ENCODE measurements at regions not wholly inside any gene's neighbourhood (a gene's known extent, or its start where the extent isn't known, plus 50 kb on each side); places are given as distances from the start of the nearest gene placed in this dataset.
A peak's percentile ranks its signal among the peaks of the same experiment; 100 is the strongest.

DNA sequence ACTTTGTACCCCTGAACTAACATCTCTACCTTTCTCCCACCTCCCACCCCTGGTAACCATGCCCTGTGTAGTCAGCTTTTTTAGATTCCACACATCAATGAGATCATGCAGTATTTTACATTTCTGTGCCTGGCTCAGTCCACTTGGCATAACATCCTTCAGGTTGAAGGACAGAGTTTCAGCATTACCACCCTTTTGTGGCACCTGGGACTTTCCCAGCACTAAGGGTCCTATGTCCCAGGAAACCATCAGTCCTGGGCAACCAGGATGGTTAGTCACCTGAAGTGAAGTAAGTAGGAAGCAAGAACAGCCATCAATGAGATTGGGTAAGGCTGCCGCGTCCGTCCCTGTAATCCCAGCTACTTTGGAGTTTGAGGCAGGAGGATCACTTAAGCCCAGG lies 370.6 kb downstream of the SIPA1L2 start:
- no peaks in the 10 kb centered on the region for H3K4me1 Mint-ChIP-seq (ENCODE audit: low read depth)
- DNase-seq (ENCODE audit: low spot score), result no peak
- no peak overlapping the region for H3K27ac Mint-ChIP-seq
- peaks cover 4% of the 10 kb centered on the region for H3K27me3 Mint-ChIP-seq (ENCODE audit: low read depth)
- no peak overlapping the region for H3K4me3 Mint-ChIP-seq
- no peaks in the 10 kb centered on the region for H3K9me3 Mint-ChIP-seq
- no peaks in the 10 kb centered on the region for H3K36me3 Mint-ChIP-seq (ENCODE audit: low read depth)

DNA sequence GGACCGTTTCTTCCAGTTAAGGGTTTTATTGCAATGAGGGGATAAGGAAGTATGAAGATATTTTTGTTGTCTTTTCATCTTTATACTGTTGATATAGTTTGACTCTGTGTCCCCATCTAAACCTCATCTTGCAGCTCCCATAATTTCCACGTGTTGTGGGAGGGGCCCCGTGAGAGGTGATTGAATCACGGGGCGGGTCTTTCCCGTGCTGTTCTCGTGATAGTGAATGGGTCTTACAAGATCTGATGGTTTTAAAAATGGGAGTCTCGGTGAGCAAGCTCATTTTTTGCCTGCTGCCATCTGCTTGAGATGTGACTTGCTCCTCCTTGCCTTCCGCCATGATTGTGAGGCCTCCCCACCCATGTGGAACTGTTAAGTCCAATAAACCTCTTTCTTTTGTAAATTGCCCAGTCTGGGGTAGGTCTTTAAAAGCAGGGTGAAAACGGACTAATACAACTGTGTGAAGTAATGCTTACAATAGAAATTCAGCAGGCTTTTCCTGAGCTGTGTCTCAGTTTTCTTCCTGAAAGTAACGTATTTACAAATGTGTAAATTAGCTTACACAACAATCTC lies 377.3 kb downstream of the SIPA1L2 start:
- no peak for DNase-seq (ENCODE audit: low spot score)
- H3K27me3 Mint-ChIP-seq (ENCODE audit: low read depth), result peaks cover 31% of the 10 kb centered on the region
- H3K4me3 Mint-ChIP-seq, result no peak overlapping the region
- H3K9me3 Mint-ChIP-seq, result no peaks in the 10 kb centered on the region
- H3K4me1 Mint-ChIP-seq (ENCODE audit: low read depth), result peaks cover 2% of the 10 kb centered on the region
- H3K27ac Mint-ChIP-seq, result no peak overlapping the region
- H3K36me3 Mint-ChIP-seq (ENCODE audit: low read depth), result no peaks in the 10 kb centered on the region

DNA sequence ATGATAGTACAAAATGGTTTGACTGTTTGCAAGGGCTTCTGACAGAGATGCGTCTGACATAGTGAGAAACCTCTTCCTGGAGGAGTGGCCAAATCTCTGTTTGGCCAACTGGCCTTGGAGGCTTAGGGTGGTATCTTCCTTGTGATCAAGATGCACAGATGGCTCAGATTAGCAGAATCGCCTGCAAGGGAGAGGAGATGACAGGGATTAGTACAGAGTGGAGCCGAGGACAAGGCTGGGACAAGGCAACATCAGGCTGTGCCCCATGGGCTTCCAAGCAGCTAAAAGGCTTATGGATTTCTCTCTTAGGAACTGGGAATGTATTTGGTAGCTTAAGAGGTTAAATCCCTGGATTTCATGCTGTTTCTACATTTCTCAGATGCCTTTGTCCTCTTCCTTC lies 379.1 kb downstream of the SIPA1L2 start:
- no peak overlapping the region for H3K27ac Mint-ChIP-seq
- H3K4me1 Mint-ChIP-seq (ENCODE audit: low read depth), result peaks cover 2% of the 10 kb centered on the region
- no peak for DNase-seq (ENCODE audit: low spot score)
- H3K9me3 Mint-ChIP-seq, result no peaks in the 10 kb centered on the region
- no peak overlapping the region for H3K4me3 Mint-ChIP-seq
- no peaks in the 10 kb centered on the region for H3K36me3 Mint-ChIP-seq (ENCODE audit: low read depth)
- peaks cover 31% of the 10 kb centered on the region for H3K27me3 Mint-ChIP-seq (ENCODE audit: low read depth)

DNA sequence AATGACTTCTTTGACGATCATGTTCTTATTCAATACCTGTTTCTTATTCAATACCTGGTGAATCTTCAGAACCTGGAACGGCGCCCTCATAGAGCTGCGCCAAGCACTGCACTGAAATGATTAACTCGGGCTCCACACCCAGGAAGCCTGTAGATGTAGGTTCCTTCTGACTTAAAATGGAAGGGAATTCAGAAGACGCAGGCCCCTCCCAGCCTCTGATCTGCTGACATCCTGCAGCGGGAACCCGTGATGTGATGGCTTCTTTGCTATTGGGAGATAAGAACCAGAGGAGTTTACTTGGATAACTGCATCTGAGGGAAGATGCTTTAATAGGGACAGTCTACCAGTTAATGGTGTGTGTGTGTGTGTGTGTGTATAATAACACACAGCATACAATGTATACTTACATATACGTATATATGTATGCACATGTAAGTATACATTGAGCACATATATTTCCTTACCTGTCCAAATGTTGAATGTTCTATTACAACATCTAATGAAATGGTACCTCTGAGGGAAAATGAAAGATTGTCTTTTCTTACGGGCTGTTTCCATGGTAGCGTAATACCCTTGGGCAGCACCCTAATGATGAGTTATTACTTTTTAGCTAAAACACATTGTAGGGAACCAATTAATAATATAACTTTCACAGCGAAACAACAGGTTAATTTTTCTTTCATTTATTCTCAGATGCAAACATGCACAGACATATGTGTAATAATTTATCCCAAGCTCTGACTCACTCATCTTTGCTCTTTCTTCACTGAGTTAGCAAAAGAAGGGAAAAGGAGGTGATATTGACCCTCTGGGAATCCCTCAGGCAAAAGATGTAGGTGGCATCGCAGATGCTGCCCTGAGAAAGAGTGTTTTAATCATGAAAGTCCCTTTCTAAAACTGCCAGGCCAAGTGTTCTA lies 379.8 kb downstream of the SIPA1L2 start:
- H3K4me1 Mint-ChIP-seq (ENCODE audit: low read depth), result peaks cover 2% of the 10 kb centered on the region
- H3K36me3 Mint-ChIP-seq (ENCODE audit: low read depth), result no peaks in the 10 kb centered on the region
- H3K27me3 Mint-ChIP-seq (ENCODE audit: low read depth), result peaks cover 31% of the 10 kb centered on the region
- no peak overlapping the region for H3K27ac Mint-ChIP-seq
- H3K4me3 Mint-ChIP-seq, result no peak overlapping the region
- no peaks in the 10 kb centered on the region for H3K9me3 Mint-ChIP-seq
- no peak for DNase-seq (ENCODE audit: low spot score)

DNA sequence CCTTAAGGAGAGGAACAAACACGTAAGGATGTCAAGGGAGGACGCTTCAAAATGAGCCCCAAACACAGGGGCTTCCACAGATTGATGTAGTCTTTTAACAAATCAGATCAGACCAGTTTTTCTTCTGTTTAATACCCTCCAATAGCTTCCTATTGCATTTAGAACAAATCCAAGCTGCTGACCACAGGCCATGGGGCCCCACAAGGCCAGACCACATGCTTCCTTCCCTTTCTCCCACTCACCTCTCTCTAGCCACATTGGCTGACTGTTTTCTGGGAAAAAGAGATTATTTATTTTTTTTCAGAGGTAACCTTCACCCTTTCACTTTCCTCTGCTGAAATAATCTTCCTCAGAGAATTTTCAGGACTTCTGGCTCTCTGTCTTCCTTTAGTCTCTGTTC lies 380.6 kb downstream of the SIPA1L2 start:
- H3K4me1 Mint-ChIP-seq (ENCODE audit: low read depth), result peaks cover 2% of the 10 kb centered on the region
- no peaks in the 10 kb centered on the region for H3K9me3 Mint-ChIP-seq
- H3K4me3 Mint-ChIP-seq, result no peak overlapping the region
- H3K36me3 Mint-ChIP-seq (ENCODE audit: low read depth), result no peaks in the 10 kb centered on the region
- DNase-seq (ENCODE audit: low spot score), result no peak
- no peak overlapping the region for H3K27ac Mint-ChIP-seq
- peaks cover 30% of the 10 kb centered on the region for H3K27me3 Mint-ChIP-seq (ENCODE audit: low read depth)

DNA sequence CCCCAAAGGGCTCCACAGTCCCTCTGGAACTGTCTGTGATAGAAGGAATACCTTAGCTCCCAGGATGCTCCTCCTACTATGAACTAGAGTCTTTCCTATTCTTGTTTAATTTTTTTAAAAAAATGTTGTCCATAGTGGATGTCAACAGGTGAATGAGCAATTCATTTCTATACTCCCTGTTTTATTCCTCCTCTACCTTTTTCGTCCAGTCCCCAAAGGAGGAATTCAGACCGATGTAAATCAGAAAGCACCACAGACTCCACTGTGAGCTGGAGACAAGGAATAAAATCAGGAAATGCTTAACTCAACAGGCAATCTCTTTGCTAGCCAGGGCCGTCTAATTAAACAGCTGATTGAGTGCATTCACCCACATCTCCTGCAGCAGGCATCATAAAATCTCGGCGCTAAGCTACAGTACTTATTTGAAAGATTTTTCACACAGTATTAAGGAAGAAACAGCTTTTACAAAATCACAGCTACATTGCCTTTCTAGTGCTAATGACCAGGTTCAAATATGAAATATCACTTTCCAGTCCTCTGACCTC lies 381.6 kb downstream of the SIPA1L2 start:
- Mint-ChIP-seq H3K9me3 (no peaks in the 10 kb centered on the region), H3K4me3 (no peak overlapping the region), H3K27ac (no peak overlapping the region), H3K4me1 (ENCODE audit: low read depth) (peaks cover 2% of the 10 kb centered on the region), H3K27me3 (ENCODE audit: low read depth) (peaks cover 30% of the 10 kb centered on the region), H3K36me3 (ENCODE audit: low read depth) (no peaks in the 10 kb centered on the region)
- DNase-seq (ENCODE audit: low spot score), result no peak

DNA sequence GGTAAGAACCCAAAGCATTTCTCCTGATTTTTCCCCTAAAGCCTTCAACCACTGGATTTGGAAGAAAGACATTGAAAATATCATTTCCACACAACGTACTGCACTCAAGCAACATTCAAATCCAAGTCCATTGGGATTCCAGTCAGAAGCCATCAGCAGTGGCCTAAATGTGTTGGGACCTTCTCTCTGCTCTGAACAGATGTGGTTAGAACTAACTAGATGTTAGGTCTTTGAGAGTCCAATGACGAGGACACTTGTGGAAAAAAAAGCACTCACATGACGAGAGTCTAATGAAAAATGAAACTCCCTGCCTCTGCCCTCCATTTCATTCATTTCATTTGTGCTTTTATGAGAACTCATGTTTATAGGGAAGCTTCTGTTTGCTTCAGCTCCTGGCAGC lies 382.3 kb downstream of the SIPA1L2 start:
- Mint-ChIP-seq H3K36me3 (ENCODE audit: low read depth) (no peaks in the 10 kb centered on the region), H3K4me3 (no peak overlapping the region), H3K9me3 (no peaks in the 10 kb centered on the region), H3K27me3 (ENCODE audit: low read depth) (peaks cover 24% of the 10 kb centered on the region), H3K4me1 (ENCODE audit: low read depth) (peaks cover 2% of the 10 kb centered on the region), H3K27ac (no peak overlapping the region)
- no peak for DNase-seq (ENCODE audit: low spot score)

DNA sequence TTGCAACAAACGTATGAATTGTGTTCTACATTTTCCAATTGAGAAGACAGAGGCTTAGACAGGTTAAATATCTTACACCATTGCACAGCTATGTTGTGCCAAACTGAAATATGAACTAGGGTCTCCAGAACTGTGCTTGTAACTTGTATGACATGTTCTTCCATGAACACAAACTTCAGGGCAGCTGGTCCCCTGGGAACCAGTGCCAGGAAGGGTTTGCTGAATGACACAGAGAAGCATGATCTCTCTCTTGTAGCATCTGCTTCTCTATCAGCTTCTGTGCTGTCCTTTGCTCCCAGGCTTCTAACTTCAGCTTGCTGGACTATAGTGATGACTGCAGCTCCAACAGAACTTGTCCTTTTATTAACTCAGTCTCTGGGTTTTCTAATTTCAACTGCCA lies 385.5 kb downstream of the SIPA1L2 start:
- no peaks in the 10 kb centered on the region for H3K4me1 Mint-ChIP-seq (ENCODE audit: low read depth)
- no peaks in the 10 kb centered on the region for H3K36me3 Mint-ChIP-seq (ENCODE audit: low read depth)
- no peak for DNase-seq (ENCODE audit: low spot score)
- no peak overlapping the region for H3K27ac Mint-ChIP-seq
- H3K27me3 Mint-ChIP-seq (ENCODE audit: low read depth), result peaks cover 10% of the 10 kb centered on the region
- no peaks in the 10 kb centered on the region for H3K9me3 Mint-ChIP-seq
- no peak overlapping the region for H3K4me3 Mint-ChIP-seq

DNA sequence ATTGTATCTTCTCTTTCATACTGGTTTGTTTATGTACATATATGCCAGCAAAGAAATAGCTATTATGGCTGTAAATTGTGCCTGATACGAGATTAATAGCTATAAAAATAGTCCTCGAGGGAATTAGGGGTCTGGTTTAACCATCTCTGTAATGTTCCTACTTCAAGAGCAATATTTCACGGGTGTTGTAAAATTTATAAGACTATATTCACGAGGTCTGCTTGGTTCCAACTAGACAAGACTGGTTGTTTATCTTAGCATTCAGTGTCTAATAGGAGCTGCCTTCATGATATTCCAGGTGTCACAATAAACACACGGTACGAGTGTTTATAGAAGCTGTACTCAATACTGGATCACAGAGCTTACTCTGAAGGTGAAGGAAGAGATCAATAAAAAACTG lies 389.9 kb downstream of the SIPA1L2 start:
- Mint-ChIP-seq H3K27me3 (ENCODE audit: low read depth) (peaks cover 3% of the 10 kb centered on the region), H3K4me1 (ENCODE audit: low read depth) (no peaks in the 10 kb centered on the region), H3K27ac (no peak overlapping the region), H3K4me3 (no peak overlapping the region), H3K9me3 (no peaks in the 10 kb centered on the region), H3K36me3 (ENCODE audit: low read depth) (no peaks in the 10 kb centered on the region)
- DNase-seq (ENCODE audit: low spot score), result no peak

DNA sequence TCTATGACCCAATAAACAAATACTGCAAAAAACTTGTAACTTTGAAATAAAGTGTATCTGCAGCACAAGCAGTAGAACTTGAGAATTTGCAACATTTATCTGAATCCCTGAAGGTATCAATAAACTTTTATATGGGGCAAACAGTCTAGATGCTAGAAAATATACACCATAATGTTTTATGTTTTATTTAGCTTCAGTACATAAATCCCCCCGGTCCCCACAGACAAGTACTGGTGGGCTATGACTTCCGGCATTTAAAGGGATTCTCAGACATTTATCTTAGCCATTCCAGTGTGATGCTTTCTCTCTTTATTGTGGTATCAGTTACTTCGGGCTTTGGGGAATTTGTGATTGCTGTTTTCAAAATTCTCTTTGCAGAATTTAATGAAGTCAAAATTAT lies 390.4 kb downstream of the SIPA1L2 start:
- no peaks in the 10 kb centered on the region for H3K4me1 Mint-ChIP-seq (ENCODE audit: low read depth)
- peaks cover 3% of the 10 kb centered on the region for H3K27me3 Mint-ChIP-seq (ENCODE audit: low read depth)
- H3K27ac Mint-ChIP-seq, result no peak overlapping the region
- H3K4me3 Mint-ChIP-seq, result no peak overlapping the region
- DNase-seq (ENCODE audit: low spot score), result no peak
- H3K36me3 Mint-ChIP-seq (ENCODE audit: low read depth), result no peaks in the 10 kb centered on the region
- H3K9me3 Mint-ChIP-seq, result no peaks in the 10 kb centered on the region

DNA sequence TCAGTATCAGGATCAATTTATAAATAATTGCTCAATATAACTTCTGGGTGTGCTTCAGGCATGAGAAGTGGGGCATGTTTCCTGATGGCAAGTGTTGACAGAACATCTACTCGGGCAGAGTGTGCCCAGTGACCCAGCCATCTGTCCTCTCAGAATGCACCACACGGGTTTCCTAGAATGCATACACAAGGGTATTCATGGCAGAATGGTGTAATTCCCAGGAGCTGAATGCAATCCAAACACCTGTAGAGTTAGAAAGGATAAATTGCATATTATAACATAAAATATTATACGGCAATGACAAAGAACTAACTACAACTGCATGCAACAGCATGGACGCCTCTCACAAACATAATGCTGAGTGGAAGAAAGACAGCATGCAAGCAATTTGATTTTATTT lies 391.9 kb downstream of the SIPA1L2 start:
- peaks cover 3% of the 10 kb centered on the region for H3K27me3 Mint-ChIP-seq (ENCODE audit: low read depth)
- no peaks in the 10 kb centered on the region for H3K4me1 Mint-ChIP-seq (ENCODE audit: low read depth)
- H3K4me3 Mint-ChIP-seq, result no peak overlapping the region
- no peak for DNase-seq (ENCODE audit: low spot score)
- no peaks in the 10 kb centered on the region for H3K36me3 Mint-ChIP-seq (ENCODE audit: low read depth)
- H3K27ac Mint-ChIP-seq, result no peak overlapping the region
- H3K9me3 Mint-ChIP-seq, result no peaks in the 10 kb centered on the region

DNA sequence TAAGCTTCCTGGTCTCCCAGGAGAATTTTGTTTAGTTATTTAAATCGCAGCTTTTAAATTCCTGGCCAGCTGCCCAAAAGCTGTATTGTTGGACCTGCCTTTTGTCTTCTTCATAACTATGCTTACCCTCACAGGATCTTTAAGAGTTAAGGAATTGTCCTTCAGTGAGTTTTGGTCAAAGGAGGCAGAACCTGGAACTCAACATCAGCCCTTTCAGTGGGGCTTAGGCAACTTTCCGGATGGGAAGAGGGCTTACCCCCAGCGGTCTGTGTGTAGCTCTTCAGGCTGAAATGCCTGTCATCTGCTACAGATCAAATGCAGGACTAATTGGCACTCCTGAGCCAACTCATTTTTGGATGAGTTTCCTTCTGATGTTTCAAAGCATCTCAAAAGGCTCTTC lies 402.6 kb downstream of the SIPA1L2 start:
- no peak overlapping the region for H3K27ac Mint-ChIP-seq
- no peak overlapping the region for H3K4me3 Mint-ChIP-seq
- H3K4me1 Mint-ChIP-seq (ENCODE audit: low read depth), result peaks cover 7% of the 10 kb centered on the region
- no peak for DNase-seq (ENCODE audit: low spot score)
- no peaks in the 10 kb centered on the region for H3K9me3 Mint-ChIP-seq
- no peaks in the 10 kb centered on the region for H3K36me3 Mint-ChIP-seq (ENCODE audit: low read depth)
- peaks cover 4% of the 10 kb centered on the region for H3K27me3 Mint-ChIP-seq (ENCODE audit: low read depth)

DNA sequence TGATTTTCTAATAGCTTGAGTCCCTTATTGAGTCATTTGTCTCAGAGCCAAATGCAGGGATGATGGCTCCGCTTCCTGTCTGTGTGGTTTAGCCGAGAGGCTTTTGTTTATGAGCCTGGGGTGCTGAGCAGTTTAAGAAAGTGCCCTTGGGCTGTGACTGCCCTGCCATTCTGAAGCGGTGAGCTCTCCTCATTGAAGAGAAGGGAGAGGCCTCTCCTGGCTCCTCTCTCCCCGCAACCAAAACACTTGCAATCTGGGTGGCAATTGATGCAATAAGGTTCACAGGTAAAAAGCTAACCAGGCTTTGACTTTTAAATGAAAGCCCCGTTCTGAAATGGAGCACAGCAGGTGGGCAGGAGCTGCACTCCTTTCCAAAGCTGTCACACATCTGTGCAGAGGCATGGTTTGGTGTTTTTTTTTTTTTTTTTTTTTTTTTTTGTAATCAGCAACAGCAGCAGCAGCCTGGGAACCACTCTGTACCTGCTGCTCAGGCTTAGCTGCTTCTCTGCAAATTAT lies 403.7 kb downstream of the SIPA1L2 start:
- H3K27me3 Mint-ChIP-seq (ENCODE audit: low read depth), result peaks cover 4% of the 10 kb centered on the region
- H3K4me3 Mint-ChIP-seq, result peak overlapping the region; percentile 21
- H3K27ac Mint-ChIP-seq, result peak overlapping the region; percentile 13
- H3K4me1 Mint-ChIP-seq (ENCODE audit: low read depth), result peaks cover 7% of the 10 kb centered on the region
- no peaks in the 10 kb centered on the region for H3K9me3 Mint-ChIP-seq
- peak; percentile 6 for DNase-seq (ENCODE audit: low spot score)
- H3K36me3 Mint-ChIP-seq (ENCODE audit: low read depth), result no peaks in the 10 kb centered on the region

DNA sequence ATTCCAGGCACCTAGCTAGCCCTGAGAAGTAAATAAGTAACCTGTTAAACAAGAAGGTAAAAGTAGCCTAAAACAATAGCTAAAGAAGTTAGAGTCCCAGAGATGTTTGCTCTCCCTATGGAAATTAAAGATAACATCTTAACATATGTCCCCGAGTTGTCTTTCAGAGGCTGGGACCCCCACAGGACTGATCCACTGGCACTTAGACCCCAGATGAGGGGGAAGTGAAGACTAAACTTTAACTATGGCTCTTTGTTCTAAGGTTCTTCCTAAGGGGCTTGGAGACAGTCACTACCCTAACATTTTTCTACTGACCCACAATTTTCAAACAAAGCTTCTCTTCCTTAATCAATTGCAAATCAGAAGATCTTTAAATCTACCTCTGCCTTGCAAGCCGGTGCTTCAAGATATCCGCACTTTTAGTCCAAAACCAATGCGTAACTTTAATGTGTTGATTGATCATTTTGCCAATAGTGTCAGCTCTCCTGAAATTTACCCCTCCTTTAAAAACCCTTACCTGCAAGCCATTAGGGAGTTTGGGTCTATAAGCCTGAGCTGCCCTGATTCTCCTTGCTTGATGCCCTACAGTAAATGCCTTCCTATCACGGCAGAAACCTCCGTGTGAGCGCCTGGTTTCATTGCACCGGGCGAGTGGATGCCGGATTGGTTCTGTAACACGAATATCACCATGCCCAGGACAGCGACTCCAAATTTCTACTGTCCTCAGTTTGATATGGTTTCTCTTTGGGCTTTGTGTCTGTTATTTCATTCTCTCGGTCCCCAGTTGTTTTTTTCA lies 404.4 kb downstream of the SIPA1L2 start:
- Mint-ChIP-seq H3K36me3 (ENCODE audit: low read depth) (no peaks in the 10 kb centered on the region), H3K27ac (no peak overlapping the region), H3K4me3 (no peak overlapping the region), H3K9me3 (no peaks in the 10 kb centered on the region), H3K4me1 (ENCODE audit: low read depth) (peaks cover 7% of the 10 kb centered on the region), H3K27me3 (ENCODE audit: low read depth) (peaks cover 4% of the 10 kb centered on the region)
- no peak for DNase-seq (ENCODE audit: low spot score)

All from T-helper 2 cell treated with Interferon-gamma antibody and Interleukin-4, amounts not matched to agents 5 μg/mL and 100 μg/mL, for 36 hours (primary cell).